ENCODE measurements at regions not wholly inside any gene's neighbourhood (a gene's known extent, or its start where the extent isn't known, plus 50 kb on each side); places are given as distances from the start of the nearest gene placed in this dataset.

DNA sequence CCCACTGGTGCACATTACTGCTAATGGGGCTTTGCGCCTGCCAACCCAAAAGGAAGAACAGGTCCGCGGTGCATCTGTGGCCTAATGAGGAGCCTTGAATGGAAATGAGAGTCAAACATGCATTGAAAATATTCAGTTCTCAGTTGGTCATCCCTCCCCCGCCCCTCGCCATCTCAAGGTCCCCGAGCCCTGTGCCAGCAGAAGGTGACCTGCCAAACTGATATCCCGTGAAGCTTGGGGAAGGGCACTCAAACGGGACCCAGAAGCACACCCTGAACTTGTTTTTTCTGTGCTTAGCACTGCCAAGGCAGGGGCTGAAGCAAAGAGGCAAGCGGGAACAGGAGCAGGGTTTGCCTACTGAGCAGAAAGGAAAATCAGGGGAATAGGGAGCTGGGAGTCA lies 67.9 kb upstream of the ZNF648 start:
- H3K9me3 Mint-ChIP-seq: peaks cover 6% of the 10 kb centered on the region
- no peaks in the 10 kb centered on the region for H3K4me1 Mint-ChIP-seq (ENCODE audit: unreplicated experiment)
- no peak overlapping the region for H3K4me3 Mint-ChIP-seq
- no peaks in the 10 kb centered on the region for H3K27me3 Mint-ChIP-seq
- no peak for DNase-seq (ENCODE audit: extremely low spot score, unreplicated experiment)
- no peaks in the 10 kb centered on the region for H3K36me3 Mint-ChIP-seq
- TF ChIP-seq, protein P1, sequence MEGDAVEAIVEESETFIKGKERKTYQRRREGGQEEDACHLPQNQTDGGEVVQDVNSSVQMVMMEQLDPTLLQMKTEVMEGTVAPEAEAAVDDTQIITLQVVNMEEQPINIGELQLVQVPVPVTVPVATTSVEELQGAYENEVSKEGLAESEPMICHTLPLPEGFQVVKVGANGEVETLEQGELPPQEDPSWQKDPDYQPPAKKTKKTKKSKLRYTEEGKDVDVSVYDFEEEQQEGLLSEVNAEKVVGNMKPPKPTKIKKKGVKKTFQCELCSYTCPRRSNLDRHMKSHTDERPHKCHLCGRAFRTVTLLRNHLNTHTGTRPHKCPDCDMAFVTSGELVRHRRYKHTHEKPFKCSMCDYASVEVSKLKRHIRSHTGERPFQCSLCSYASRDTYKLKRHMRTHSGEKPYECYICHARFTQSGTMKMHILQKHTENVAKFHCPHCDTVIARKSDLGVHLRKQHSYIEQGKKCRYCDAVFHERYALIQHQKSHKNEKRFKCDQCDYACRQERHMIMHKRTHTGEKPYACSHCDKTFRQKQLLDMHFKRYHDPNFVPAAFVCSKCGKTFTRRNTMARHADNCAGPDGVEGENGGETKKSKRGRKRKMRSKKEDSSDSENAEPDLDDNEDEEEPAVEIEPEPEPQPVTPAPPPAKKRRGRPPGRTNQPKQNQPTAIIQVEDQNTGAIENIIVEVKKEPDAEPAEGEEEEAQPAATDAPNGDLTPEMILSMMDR (conservative IDR thresholded peaks at IDR 0.05): no peak
- no peak overlapping the region for H3K27ac Mint-ChIP-seq

DNA sequence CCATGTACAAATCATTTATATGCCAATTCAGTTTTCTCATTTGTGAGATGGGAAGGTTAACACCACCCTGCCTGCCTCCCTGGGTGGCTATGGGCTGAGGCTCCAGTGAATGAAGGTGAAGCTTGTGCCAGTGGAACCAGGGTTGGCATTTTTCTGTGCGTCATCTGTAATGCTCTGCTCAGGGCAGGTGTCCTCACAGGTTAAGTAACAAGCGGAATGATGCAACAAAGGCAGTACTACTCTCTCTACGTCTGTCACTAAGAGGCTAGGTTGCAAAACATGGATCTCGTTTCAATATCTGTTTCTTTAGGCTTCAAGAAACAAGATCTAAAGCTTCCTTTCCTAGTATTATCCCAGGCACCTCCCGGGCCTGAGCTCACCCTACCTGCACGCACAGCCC lies 67.0 kb upstream of the ZNF648 start:
- Mint-ChIP-seq H3K9me3 (no peaks in the 10 kb centered on the region), H3K4me1 (ENCODE audit: unreplicated experiment) (no peaks in the 10 kb centered on the region), H3K27me3 (no peaks in the 10 kb centered on the region), H3K4me3 (no peak overlapping the region), H3K36me3 (no peaks in the 10 kb centered on the region), H3K27ac (no peak overlapping the region)
- DNase-seq (ENCODE audit: extremely low spot score, unreplicated experiment): peak; percentile 25
- TF ChIP-seq, protein P1 (conservative IDR thresholded peaks at IDR 0.05): no peak

DNA sequence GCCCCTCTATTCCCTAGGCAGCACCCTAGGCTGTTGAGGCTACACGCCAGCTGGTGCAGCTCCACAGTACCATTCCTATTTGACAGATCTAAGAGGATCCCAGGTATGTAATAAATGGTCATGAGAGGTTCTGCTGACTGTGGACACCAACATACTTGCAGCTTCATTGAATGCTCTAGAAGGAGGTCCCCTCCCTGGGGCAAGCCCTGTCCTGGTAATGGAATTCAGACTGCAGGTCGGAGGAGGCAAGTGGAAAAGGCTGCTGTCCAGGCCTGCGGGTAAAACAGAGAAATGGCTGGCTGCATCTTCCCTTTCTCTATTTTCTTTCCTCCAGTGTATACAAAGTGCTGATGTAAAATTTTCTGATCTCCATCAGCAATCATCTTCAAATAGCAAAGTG lies 66.1 kb upstream of the ZNF648 start:
- no peaks in the 10 kb centered on the region for H3K4me1 Mint-ChIP-seq (ENCODE audit: unreplicated experiment)

DNA sequence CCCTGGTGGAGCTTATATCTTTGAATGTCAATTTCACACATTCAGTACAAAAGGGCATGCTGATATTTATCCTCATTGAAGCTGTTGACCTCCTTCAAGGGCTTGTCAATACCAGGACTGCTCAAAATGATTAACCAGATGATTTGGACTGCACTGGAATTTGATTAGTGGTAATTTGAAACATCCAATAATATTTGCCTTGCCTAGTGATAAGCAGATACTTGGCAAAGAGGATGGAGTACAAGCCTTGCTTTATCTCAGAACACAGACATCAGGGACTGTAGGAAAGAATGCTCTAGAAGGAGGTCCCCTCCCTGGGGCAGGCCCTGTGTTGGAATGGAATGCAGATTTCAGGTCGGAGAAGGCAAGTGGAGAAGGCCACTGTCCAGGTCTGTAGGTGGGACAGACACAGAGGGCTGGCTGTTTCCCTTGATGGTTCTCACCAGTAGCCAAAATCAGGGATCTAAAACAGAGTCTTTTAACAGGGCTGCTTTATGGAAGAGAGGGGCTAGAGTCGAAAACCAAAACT lies 64.8 kb upstream of the ZNF648 start:
- Mint-ChIP-seq H3K27me3 (no peaks in the 10 kb centered on the region), H3K4me3 (no peak overlapping the region), H3K36me3 (no peaks in the 10 kb centered on the region), H3K27ac (no peak overlapping the region), H3K9me3 (no peaks in the 10 kb centered on the region), H3K4me1 (ENCODE audit: unreplicated experiment) (peaks cover 8% of the 10 kb centered on the region)
- DNase-seq (ENCODE audit: extremely low spot score, unreplicated experiment): no peak
- TF ChIP-seq, protein P1 (conservative IDR thresholded peaks at IDR 0.05): no peak

More for the DNA sequence above, 66.1 kb upstream of the ZNF648 start:
- Mint-ChIP-seq H3K4me3 (no peak overlapping the region), H3K27ac (no peak overlapping the region), H3K9me3 (no peaks in the 10 kb centered on the region), H3K36me3 (no peaks in the 10 kb centered on the region), H3K27me3 (no peaks in the 10 kb centered on the region)
- TF ChIP-seq, protein P1 (conservative IDR thresholded peaks at IDR 0.05): no peak
- DNase-seq (ENCODE audit: extremely low spot score, unreplicated experiment): no peak

DNA sequence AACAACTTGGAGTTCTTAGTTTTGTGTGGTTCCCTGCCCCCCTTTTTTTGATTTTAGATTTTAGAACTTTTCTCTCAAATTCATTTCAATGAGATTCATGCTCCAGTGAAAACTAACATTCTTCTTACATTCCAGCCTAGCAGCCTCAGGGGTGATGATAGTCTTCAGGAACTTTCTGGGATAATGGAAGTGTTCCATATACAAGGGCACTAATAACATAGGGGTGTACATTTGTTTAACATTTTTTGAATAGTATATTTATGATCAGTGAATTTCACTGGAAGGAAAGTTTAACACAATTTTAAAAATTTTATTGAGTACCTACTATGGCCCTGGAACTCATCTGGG lies 61.4 kb upstream of the ZNF648 start:
- no peaks in the 10 kb centered on the region for H3K36me3 Mint-ChIP-seq
- H3K27ac Mint-ChIP-seq: no peak overlapping the region
- H3K27me3 Mint-ChIP-seq: no peaks in the 10 kb centered on the region
- peaks cover 8% of the 10 kb centered on the region for H3K4me1 Mint-ChIP-seq (ENCODE audit: unreplicated experiment)
- TF ChIP-seq, protein P1 (conservative IDR thresholded peaks at IDR 0.05): no peak
- no peaks in the 10 kb centered on the region for H3K9me3 Mint-ChIP-seq
- H3K4me3 Mint-ChIP-seq: no peak overlapping the region
- DNase-seq (ENCODE audit: extremely low spot score, unreplicated experiment): no peak
